Right lobe of liver (tissue), 4 donors: ENCODE measurements at regions not wholly inside any gene's neighbourhood (a gene's known extent, or its start where the extent isn't known, plus 50 kb on each side); places are given as distances from the start of the nearest gene placed in this dataset.

Experiments
- POLR2A ChIP-seq: fragments of 450-650 bp; IDR thresholded peaks from one replicate; pipeline ENCODE4 v1.6.1; 2017; ENCODE audit warnings: antibody characterized with exemption, mild to moderate bottlenecking
- TF ChIP-seq, protein P1 (sequence below), 4 donors: fragments of 200-600 bp in 3 of 4; fragments of 450-650 bp in 1 of 4; IDR thresholded peaks; one replicate each; pipeline versions ENCODE4 v1.5.1 to v1.8.0; 2016 to 2022; ENCODE audit warnings: antibody characterized with exemption in 4 of 4, mild to moderate bottlenecking in 2 of 4
- donor health status: DM: no; HTN: no; CAD: no.
- donor health status: DM: no; HTN: no; CAD: no.
- donor health status: DM: no; HTN: yes; CAD: no.

DNA sequence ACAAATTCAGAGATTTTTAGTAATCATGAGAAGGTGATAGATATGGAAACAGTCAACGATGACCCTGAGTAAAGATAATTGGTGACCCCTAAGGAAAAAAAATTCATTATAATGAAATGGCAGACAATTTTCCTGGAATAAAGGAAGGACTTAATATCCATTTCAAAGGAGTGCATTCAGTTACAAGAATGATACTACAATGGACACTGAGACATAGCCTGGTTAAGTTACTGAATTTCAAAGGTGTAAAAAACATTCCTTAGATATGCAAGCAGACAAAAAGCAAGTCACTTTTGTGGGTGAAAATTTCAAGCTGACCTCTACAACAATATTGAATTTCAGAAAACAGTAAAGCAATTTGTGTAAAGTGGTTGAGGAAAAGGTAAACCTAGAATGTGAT, 1012.5 kb upstream of the SEMA6A start:
- TF ChIP-seq, protein P1, sequence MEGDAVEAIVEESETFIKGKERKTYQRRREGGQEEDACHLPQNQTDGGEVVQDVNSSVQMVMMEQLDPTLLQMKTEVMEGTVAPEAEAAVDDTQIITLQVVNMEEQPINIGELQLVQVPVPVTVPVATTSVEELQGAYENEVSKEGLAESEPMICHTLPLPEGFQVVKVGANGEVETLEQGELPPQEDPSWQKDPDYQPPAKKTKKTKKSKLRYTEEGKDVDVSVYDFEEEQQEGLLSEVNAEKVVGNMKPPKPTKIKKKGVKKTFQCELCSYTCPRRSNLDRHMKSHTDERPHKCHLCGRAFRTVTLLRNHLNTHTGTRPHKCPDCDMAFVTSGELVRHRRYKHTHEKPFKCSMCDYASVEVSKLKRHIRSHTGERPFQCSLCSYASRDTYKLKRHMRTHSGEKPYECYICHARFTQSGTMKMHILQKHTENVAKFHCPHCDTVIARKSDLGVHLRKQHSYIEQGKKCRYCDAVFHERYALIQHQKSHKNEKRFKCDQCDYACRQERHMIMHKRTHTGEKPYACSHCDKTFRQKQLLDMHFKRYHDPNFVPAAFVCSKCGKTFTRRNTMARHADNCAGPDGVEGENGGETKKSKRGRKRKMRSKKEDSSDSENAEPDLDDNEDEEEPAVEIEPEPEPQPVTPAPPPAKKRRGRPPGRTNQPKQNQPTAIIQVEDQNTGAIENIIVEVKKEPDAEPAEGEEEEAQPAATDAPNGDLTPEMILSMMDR (IDR thresholded peaks at IDR 0.05) = no peak
- no peak for TF ChIP-seq POLR2A
